HG03571 (cell line): ENCODE measurements at regions not wholly inside any gene's neighbourhood (a gene's known extent, or its start where the extent isn't known, plus 50 kb on each side); places are given as distances from the start of the nearest gene placed in this dataset.
A peak's percentile ranks its signal among the peaks of the same experiment; 100 is the strongest.

Experiments used
- ATAC-seq: cut with Tn5 transposase; IDR thresholded peaks from one replicate; pipeline ENCODE4 v1.9.1; 2021; ENCODE audit not compliant: unreplicated experiment

GRCh38 chr2:207286106-207286505, 120.4 kb upstream of the KLF7 start:
- no peak for ATAC-seq

- peak; percentile 52 for ATAC-seq
These were observed 122.9 kb upstream of the KLF7 start for GRCh38 chr2:207288628-207289027.

DNA sequence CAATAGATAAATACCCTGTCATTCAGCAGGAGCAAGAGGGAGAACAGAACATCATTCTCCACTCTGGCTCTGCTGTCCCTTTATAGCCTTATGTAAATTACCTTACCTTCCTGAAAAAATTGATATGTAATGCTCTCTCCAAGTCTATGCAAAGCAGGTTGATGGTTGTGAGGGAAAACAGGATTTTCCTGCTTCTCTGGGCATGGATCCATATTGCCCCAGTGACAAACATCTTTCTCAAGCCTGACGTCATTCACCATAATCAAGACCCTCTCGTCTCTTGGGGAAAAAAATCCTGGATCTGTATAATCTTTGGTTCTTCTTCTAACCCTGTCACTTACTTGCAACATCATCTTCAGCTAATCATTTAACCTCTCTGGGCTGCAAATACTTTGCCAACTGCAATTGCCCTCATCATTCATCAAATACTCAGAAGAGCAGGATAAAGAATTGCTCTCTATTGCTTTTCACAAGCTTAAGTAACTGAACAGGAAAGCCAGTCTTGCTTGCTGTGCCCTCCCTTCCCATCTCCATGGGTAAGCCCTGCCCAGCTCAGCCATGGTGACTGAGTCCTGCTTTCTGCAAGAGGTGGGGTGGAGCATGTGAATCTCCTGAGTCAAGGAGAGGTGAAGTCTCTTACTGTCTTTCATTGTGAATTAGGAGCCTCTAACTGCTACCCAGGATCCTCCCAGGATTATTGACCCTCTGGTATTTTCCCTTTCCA, 123.7 kb upstream of the KLF7 start:
- ATAC-seq, result no peak

GRCh38 chr2:207290833-207291624, 125.3 kb upstream of the KLF7 start:
- no peak for ATAC-seq

DNA sequence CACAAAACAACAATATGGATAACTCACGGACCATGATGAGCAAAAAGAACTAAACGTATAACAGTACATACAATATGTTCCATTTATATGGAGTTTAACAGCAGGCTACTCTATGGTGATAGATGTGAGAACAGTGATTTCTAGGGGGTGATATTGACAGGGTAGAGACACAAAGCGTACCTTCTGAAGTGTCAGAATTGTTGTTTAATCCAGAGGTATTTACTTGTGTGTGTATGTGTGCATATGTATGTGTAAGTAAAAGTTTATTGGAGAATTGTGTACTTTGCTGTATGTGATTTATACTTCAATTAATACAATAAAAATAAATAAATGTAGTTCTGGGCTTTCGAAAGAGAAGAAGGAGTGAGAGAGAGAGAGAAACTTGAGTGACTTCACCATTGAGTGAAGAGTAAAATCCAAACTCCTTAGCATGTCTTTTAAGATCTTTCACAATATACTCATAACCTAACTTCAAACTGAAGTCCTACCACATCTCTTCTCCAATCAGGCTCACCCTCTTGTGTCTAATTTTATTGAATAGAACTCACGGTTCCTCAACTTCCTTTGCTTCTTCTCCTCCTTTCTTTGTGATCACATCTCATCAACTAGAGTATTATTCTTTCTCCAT, 126.0 kb upstream of the KLF7 start:
- no peak for ATAC-seq

DNA sequence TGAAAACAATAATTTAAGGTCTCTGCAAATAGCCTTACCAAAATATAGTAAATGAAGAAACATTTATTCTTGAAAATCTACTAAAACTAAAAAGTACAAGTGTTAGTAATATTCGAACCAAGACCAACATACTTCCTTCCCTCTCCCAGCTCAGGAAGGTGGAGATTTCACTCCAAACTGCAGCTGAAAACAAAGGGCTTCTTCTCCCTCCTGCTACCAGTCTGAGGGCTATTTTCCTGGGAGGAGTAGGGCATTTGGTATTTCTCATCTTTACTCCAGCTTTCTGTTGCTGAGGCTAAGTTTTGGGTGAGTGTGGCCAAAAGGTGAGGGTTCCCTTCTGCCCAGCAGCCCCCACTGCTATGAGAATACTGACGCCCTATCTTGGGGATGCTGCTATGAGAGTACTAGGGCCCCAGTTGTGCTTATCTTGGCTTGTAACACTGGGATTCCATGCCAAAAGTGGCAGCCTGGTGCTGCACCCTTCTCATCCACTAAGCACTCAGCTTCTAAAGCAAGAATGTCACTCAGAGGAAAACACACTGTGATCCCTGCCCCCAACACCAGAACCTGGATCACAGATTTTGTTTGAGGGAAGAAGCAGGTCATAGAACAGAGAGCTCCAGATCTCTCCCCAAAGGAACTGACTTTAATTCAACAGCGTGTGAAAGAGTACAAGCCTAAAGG, 130.7 kb upstream of the KLF7 start:
- no peak for ATAC-seq

DNA sequence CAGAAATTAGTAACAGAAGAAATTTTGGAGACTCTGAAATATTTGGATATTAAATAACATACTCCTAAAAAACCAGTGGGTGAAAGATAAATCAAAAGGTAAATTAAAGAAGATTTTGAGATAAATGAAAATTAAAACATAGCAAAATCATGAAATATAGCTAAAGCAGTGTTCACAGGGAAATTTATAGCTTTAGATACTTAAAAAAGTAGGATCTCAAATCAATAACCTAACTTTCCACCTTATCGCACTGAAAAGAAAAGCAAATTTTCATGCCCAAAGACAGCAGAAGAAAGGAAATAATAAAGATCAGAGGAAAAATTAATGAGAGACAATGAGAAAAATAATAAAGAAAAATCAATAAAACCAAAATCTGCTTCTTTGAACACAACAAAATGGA, 135.1 kb upstream of the KLF7 start:
- no peak for ATAC-seq

DNA sequence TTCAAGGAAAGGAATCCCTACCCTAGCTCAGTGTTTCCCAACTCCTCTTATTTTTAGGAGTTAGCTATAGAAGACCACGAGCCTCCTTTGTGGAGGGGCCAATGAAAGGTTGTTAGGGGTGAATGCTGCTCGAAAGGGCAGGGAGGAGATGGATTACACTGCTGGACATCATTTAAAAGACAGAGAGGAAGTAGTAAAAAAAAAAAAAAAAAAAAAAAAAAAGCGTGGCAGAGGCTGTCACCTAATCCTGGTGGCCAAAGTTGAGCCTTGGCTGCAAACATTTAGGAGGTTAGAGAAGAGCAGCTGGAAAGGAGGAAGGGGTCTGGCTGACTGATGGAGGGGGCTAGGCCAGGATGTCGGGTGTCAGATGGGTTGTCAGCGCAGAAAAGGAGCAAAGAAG, 139.0 kb upstream of the KLF7 start:
- no peak for ATAC-seq

GRCh38 chr2:207308519-207309224, 142.9 kb upstream of the KLF7 start:
- ATAC-seq, result no peak

GRCh38 chr2:207311316-207312005, 145.7 kb upstream of the KLF7 start:
- ATAC-seq, result peak; percentile 85

DNA sequence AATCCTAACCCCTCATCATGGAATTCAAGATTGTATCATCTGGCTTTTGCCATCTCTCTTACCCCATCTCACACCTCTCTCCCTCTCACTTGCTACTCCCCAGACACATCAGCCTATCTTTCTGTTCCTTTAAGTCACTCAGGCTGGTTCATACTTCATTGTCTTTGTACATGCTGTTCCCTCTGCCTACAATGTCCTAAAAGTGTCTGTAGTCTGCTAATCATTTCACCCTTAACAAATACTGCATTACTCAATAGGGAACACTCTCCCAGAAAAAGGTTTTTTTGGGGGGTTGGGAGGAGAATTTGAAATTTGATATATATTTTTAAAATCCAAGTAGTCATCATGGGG, 146.2 kb upstream of the KLF7 start:
- ATAC-seq, result no peak

GRCh38 chr2:207313947-207314346, 148.2 kb upstream of the KLF7 start:
- no peak for ATAC-seq

DNA sequence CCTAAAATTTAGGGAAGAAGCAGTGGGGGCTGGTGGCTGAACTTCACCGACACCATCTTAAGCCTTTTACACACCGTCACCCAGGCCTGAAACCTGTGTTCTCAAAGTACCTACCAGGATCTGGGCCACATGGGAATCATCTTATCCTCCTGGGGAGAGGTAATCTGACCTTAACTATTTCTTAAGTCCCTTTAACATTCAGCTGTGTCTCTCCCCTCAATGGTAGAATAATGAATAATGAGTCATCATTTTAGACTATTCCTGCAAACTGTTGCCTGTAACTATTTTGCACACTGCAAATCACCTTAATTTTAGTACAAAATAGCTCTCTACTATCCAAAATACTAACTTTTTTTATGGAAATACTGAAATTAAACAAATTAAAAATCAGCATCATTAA, 149.4 kb upstream of the KLF7 start:
- no peak for ATAC-seq

DNA sequence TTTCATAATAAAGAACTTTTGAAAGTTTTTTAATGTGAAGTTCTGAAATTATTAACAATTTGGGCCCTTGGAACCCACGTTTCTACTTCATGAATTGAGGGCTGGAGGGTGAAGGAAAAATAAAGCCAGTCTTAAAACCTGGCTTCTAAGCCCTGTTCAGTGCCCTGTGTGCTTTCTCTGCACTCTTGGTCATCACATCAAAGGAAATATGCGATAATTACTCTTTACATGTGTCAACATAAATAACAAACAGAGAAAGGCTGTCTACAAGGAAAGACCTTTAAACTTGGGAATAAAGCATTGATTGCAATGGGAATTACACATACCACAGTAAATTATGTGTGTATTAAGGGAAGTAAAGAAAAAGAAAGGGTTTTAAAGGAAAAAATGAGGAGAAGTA, 150.7 kb upstream of the KLF7 start:
- no peak for ATAC-seq

DNA sequence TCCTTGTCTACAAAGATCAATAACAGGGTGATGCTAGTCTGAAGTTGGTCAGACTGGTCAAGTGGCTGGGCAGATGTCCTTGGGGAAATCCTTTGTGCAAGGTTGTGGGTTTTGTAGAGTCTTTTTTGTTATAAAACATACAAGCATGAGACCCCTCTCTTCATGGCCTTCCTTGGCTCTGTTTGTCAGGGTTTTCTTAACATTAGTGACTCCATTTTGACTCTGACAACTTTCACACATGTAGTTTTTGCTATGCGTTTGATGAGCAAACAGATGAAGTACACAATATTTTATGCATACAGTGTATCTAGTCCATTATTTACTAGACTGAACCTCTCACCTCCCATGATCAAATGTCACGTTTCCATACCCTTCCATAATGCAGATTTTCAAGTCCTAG, 151.2 kb upstream of the KLF7 start:
- ATAC-seq, result no peak

DNA sequence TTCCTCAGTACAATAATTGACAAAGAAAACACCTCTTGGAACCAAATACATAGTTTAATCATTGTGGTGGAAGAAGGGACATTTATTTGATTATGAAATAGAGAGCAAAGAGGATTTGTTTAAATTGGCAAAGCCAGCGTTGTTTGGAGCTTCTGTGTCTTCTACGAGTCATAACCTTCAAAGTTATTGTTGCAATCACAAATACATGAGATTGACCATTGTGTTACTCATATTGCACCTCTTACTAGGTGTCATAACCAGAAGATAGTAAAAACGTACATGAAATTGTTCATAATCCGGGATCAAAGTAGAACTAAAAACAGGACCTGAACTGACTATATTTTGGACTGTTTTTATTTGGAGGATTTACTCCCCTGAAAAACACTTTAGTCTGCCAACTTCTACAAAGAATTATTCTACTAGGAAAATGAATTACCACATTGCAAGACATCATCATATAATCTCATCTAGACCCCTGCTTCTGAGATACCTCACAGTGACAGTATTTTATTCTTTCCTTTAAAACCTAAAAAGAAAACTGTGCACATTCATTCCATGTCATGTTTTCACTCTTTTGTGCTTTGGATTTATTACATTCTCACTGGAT, 151.7 kb upstream of the KLF7 start:
- no peak for ATAC-seq

GRCh38 chr2:207318181-207318628, 152.5 kb upstream of the KLF7 start:
- no peak for ATAC-seq

GRCh38 chr2:207319316-207319715, 153.6 kb upstream of the KLF7 start:
- no peak for ATAC-seq

DNA sequence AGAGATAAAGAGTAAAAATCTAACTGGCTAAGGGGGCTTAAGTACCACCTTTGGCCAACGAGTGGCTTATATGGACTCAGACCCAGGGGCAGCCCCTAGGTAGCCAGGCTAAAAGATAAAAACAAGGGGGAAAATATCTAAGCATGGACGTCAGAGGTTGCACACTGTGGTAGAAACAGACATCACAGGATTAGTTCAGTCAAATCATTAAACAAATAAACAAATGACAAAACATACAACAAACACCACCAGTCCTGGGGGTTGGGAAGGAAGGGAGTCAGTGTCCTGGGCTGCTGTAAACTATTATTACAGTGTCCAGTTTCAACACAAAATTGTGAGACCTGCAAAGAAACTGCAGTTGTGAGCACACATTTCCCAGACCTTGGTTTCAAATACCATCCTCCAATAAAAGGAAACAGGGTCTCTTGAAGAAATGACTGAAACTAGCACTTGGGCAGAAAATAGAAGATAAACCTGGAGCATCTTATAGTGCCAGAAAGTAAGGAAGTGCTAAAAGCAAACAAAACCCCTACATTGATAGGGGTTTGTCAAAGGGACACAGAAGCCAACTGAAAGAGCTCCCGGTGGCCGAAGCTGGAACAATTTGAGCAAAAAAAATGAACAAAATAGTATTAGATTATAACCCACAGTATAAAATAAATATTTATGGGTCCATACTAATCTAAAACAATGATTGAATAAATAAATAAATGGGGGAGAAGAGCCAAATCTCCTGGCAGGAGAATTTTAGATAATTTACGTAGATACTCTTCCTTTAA, 154.8 kb upstream of the KLF7 start:
- ATAC-seq, result no peak
